Endodermal cell (in vitro differentiated cells): ENCODE measurements at regions not wholly inside any gene's neighbourhood (a gene's known extent, or its start where the extent isn't known, plus 50 kb on each side); places are given as distances from the start of the nearest gene placed in this dataset.

Source experiments
- DNase-seq: peaks from one replicate; pipeline ENCODE4 v3.0.0-alpha.2; 2017
- H3K27ac ChIP-seq: 2 replicates; pipeline ENCODE4 v1.5.1; 2013; ENCODE audit warnings: mild to moderate bottlenecking, low read depth, low read length, moderate library complexity
- H3K27me3 ChIP-seq: 2 replicates; pipeline ENCODE4 v1.6.1; 2013; ENCODE audit warnings: mild to moderate bottlenecking, low read length, moderate library complexity; ENCODE audit not compliant: insufficient read depth, control insufficient read depth, poor library complexity, severe bottlenecking
- H3K36me3 ChIP-seq: 2 replicates; pipeline ENCODE4 v1.7.0; 2013; ENCODE audit warnings: mild to moderate bottlenecking, low read length, moderate library complexity; ENCODE audit not compliant: control insufficient read depth, insufficient read depth
- H3K4me1 ChIP-seq: one replicate; pipeline ENCODE4 v1.7.0; 2013; ENCODE audit warnings: low read length; ENCODE audit not compliant: control insufficient read depth, insufficient read depth
- H3K4me3 ChIP-seq: 2 replicates; pipeline ENCODE4 v1.5.1; 2013; ENCODE audit warnings: mild to moderate bottlenecking, low read length, moderate library complexity
- H3K9ac ChIP-seq: 2 replicates; pipeline ENCODE4 v1.6.1; 2013; ENCODE audit warnings: mild to moderate bottlenecking, low read length, moderate library complexity; ENCODE audit not compliant: poor library complexity, severe bottlenecking; ENCODE audit errors: extremely low read depth
- H3K9me3 ChIP-seq: 2 replicates; pipeline ENCODE4 v1.6.1; 2013; ENCODE audit warnings: mild to moderate bottlenecking, low read length, moderate library complexity; ENCODE audit not compliant: control insufficient read depth
- H3K27ac Mint-ChIP-seq: 2 replicates; pipeline ENCODE4 v1.8.0; 2020; ENCODE audit warnings: mixed read lengths
- H3K27me3 Mint-ChIP-seq: 2 replicates; pipeline ENCODE4 v1.8.0; 2021; ENCODE audit warnings: mild to moderate bottlenecking, mixed read lengths; ENCODE audit not compliant: insufficient read depth
- H3K36me3 Mint-ChIP-seq: 2 replicates; pipeline ENCODE4 v1.8.0; 2020; ENCODE audit warnings: low read depth, mixed read lengths
- H3K4me1 Mint-ChIP-seq: 2 replicates; pipeline ENCODE4 v1.8.0; 2020; ENCODE audit warnings: mixed read lengths
- H3K4me3 Mint-ChIP-seq: 2 replicates; pipeline ENCODE4 v1.8.0; 2020; ENCODE audit warnings: mild to moderate bottlenecking, moderate library complexity, mixed read lengths
- H3K9me3 Mint-ChIP-seq: 2 replicates; pipeline ENCODE4 v1.8.0; 2020; ENCODE audit warnings: mild to moderate bottlenecking, mixed read lengths
- CTCF ChIP-seq: fragments of 200-600 bp; sonication (generic); conservative IDR thresholded peaks from 2 replicates; pipeline ENCODE4 v1.5.0; 2021; ENCODE audit warnings: antibody characterized with exemption, mild to moderate bottlenecking
- WGBS, 2 experiments: methylation state at CpG; one replicate each; pipeline versions ENCODE4 v1.1.5 to v1.1.7; 2013; ENCODE audit warnings: missing lambda C conversion rate in 2 of 2, mixed read lengths in 1 of 2; ENCODE audit not compliant: insufficient coverage in 1 of 2, insufficient read length in 1 of 2; 5-methylcytosine and 5-hydroxymethylcytosine counted together

GRCh38 chr22:49637255-49637760 lies 190.4 kb downstream of the BRD1 start:
- no peaks in the 10 kb centered on the region for H3K27me3 Mint-ChIP-seq
- Histone ChIP-seq H3K9ac (no peak overlapping the region), H3K4me3 (no peak overlapping the region), H3K27me3 (no peaks in the 10 kb centered on the region), H3K4me1 (no peaks in the 10 kb centered on the region), H3K9me3 (no peaks in the 10 kb centered on the region), H3K27ac (no peak overlapping the region), H3K36me3 (no peaks in the 10 kb centered on the region)
- H3K27ac Mint-ChIP-seq, result no peak overlapping the region
- DNase-seq, result no peak
- WGBS, 2 experiments, result 94 to 98% methylated on average over 14 to 28 of the region's 28 CpGs
- H3K4me3 Mint-ChIP-seq, result no peak overlapping the region
- no peaks in the 10 kb centered on the region for H3K36me3 Mint-ChIP-seq
- peaks cover 4% of the 10 kb centered on the region for H3K4me1 Mint-ChIP-seq
- TF ChIP-seq CTCF, result no peak
- H3K9me3 Mint-ChIP-seq, result no peaks in the 10 kb centered on the region

- H3K27ac Mint-ChIP-seq, result no peak overlapping the region
- WGBS, 2 experiments, result 92 to 94% methylated on average over 9 to 17 of the region's 17 CpGs
Measured at GRCh38 chr22:49636649-49637048, 191.0 kb downstream of the BRD1 start.

GRCh38 chr22:49636214-49636613 lies 191.5 kb downstream of the BRD1 start:
- Mint-ChIP-seq H3K9me3 (no peaks in the 10 kb centered on the region), H3K36me3 (no peaks in the 10 kb centered on the region), H3K27me3 (no peaks in the 10 kb centered on the region), H3K4me3 (no peak overlapping the region), H3K4me1 (peaks cover 4% of the 10 kb centered on the region), H3K27ac (no peak overlapping the region)
- Histone ChIP-seq H3K36me3 (no peaks in the 10 kb centered on the region), H3K9me3 (no peaks in the 10 kb centered on the region), H3K27me3 (no peaks in the 10 kb centered on the region), H3K4me3 (no peak overlapping the region), H3K9ac (no peak overlapping the region), H3K4me1 (no peaks in the 10 kb centered on the region), H3K27ac (no peak overlapping the region)
- WGBS, 2 experiments, result 87 to 95% methylated on average over 8 to 10 of the region's 10 CpGs
- no peak for DNase-seq
- TF ChIP-seq CTCF, result no peak

More at GRCh38 chr22:49636649-49637048, 191.0 kb downstream of the BRD1 start:
- H3K27me3 Mint-ChIP-seq, result no peaks in the 10 kb centered on the region
- H3K4me1 Mint-ChIP-seq, result peaks cover 4% of the 10 kb centered on the region
- no peaks in the 10 kb centered on the region for H3K36me3 Mint-ChIP-seq
- DNase-seq, result no peak
- no peaks in the 10 kb centered on the region for H3K27me3 ChIP-seq
- H3K9ac ChIP-seq, result no peak overlapping the region
- H3K27ac ChIP-seq, result no peak overlapping the region
- H3K4me3 Mint-ChIP-seq, result no peak overlapping the region
- H3K4me1 ChIP-seq, result no peaks in the 10 kb centered on the region
- H3K36me3 ChIP-seq, result no peaks in the 10 kb centered on the region
- no peak for TF ChIP-seq CTCF
- H3K4me3 ChIP-seq, result no peak overlapping the region
- no peaks in the 10 kb centered on the region for H3K9me3 ChIP-seq
- H3K9me3 Mint-ChIP-seq, result no peaks in the 10 kb centered on the region
